Neural cell (in vitro differentiated cells): ENCODE measurements at regions not wholly inside any gene's neighbourhood (a gene's known extent, or its start where the extent isn't known, plus 50 kb on each side); places are given as distances from the start of the nearest gene placed in this dataset.

Source experiments
- H2AFZ ChIP-seq: fragments of 200-600, 300-800 bp; sonication (generic), shearing (Covaris generic); 2 replicates; pipeline ENCODE4 v1.6.0; 2014; ENCODE audit warnings: low read depth, mild to moderate bottlenecking, antibody characterized with exemption, low read length, moderate library complexity
- H3F3A ChIP-seq: fragments of 200-600 bp; shearing (Covaris generic); 2 replicates; pipeline ENCODE4 v1.6.1; 2016; ENCODE audit warnings: mild to moderate bottlenecking, moderate library complexity, mixed read lengths, antibody characterized with exemption, low read length; ENCODE audit not compliant: insufficient read depth, poor library complexity, severe bottlenecking
- H3K27ac ChIP-seq: fragments of 200-600, 300-800 bp; sonication (generic), shearing (Covaris generic); 2 replicates; pipeline ENCODE4 v1.5.1; 2014; ENCODE audit warnings: mild to moderate bottlenecking, low read length, moderate library complexity
- H3K27me3 ChIP-seq: fragments of 300-800, 200-600 bp; sonication (generic), shearing (Covaris generic); 2 replicates; pipeline ENCODE4 v1.6.0; 2014; ENCODE audit warnings: mild to moderate bottlenecking, low read depth, low read length, moderate library complexity; ENCODE audit not compliant: insufficient read depth
- H3K36me3 ChIP-seq: fragments of 300-800, 200-600 bp; sonication (generic), shearing (Covaris generic); 2 replicates; pipeline ENCODE4 v1.5.1; 2014; ENCODE audit warnings: mild to moderate bottlenecking, antibody characterized with exemption, low read length, moderate library complexity; ENCODE audit not compliant: insufficient read depth
- H3K4me2 ChIP-seq: fragments of 300-800, 200-600 bp; sonication (generic), shearing (Covaris generic); 2 replicates; pipeline ENCODE4 v1.6.0; 2014; ENCODE audit warnings: mild to moderate bottlenecking, low read length
- H3K4me3 ChIP-seq: fragments of 300-800, 200-600 bp; sonication (generic), shearing (Covaris generic); 2 replicates; pipeline ENCODE4 v1.5.1; 2014; ENCODE audit warnings: mild to moderate bottlenecking, low read length, moderate library complexity
- H3K79me2 ChIP-seq: fragments of 200-600 bp; shearing (Covaris generic); replicated peaks from 2 replicates; pipeline ENCODE4 v1.6.0; 2014; ENCODE audit warnings: mild to moderate bottlenecking, low read length, moderate library complexity; ENCODE audit not compliant: insufficient read depth
- H3K9ac ChIP-seq: fragments of 300-800, 200-600 bp; sonication (generic), shearing (Covaris generic); 2 replicates; pipeline ENCODE4 v1.6.1; 2016; ENCODE audit warnings: mild to moderate bottlenecking, low read length, mixed read lengths
- H3K9me2 ChIP-seq: fragments of 200-600 bp; shearing (Covaris generic); 2 replicates; pipeline ENCODE4 v1.6.1; 2016; ENCODE audit warnings: mild to moderate bottlenecking, low read length, mixed read lengths; ENCODE audit not compliant: insufficient read depth
- H3K9me3 ChIP-seq: fragments of 200-600, 300-800 bp; sonication (generic), shearing (Covaris generic); 2 replicates; pipeline ENCODE4 v1.6.1; 2016; ENCODE audit warnings: mild to moderate bottlenecking, mixed run types, low read length, moderate library complexity, mixed read lengths
- H4K20me1 ChIP-seq: fragments of 200-600 bp; shearing (Covaris generic); 2 replicates; pipeline ENCODE4 v1.6.1; 2016; ENCODE audit warnings: mild to moderate bottlenecking, mixed run types; ENCODE audit not compliant: insufficient read depth
- CTCF ChIP-seq: fragments of 450-650 bp; IDR thresholded peaks from 2 replicates; pipeline ENCODE4 v1.5.1; 2014; ENCODE audit warnings: antibody characterized with exemption, mild to moderate bottlenecking, moderate library complexity; ENCODE audit not compliant: poor library complexity, severe bottlenecking
- EP300 ChIP-seq: fragments of 450-650 bp; conservative IDR thresholded peaks from 2 replicates; pipeline ENCODE4 v1.6.1; 2014; ENCODE audit warnings: antibody characterized with exemption, mild to moderate bottlenecking, moderate library complexity; ENCODE audit not compliant: poor library complexity, severe bottlenecking
- EZH2 ChIP-seq: fragments of 200-600, 300-800 bp; shearing (Covaris generic), sonication (generic); IDR thresholded peaks from 2 replicates; pipeline ENCODE4 v1.6.1; 2014; ENCODE audit warnings: antibody characterized with exemption, low read length, borderline replicate concordance, mild to moderate bottlenecking; ENCODE audit not compliant: insufficient read depth, poor library complexity, severe bottlenecking
- MXI1 ChIP-seq: fragments of 450-650 bp; conservative IDR thresholded peaks from 2 replicates; pipeline ENCODE4 v1.6.1; 2014; ENCODE audit warnings: antibody characterized with exemption, mild to moderate bottlenecking; ENCODE audit not compliant: poor library complexity, severe bottlenecking
- POLR2AphosphoS5 ChIP-seq: IDR thresholded peaks from 2 replicates; pipeline ENCODE4 v1.6.1; 2012
- RAD21 ChIP-seq: fragments of 450-650 bp; conservative IDR thresholded peaks from 2 replicates; pipeline ENCODE4 v1.6.1; 2014; ENCODE audit warnings: antibody characterized with exemption, mild to moderate bottlenecking, moderate library complexity
- REST ChIP-seq: IDR thresholded peaks from 2 replicates; pipeline ENCODE4 v1.6.1; 2012; ENCODE audit warnings: borderline replicate concordance
- SMC3 ChIP-seq: fragments of 450-650 bp; conservative IDR thresholded peaks from 2 replicates; pipeline ENCODE4 v1.6.1; 2014; ENCODE audit warnings: antibody characterized with exemption, mild to moderate bottlenecking, moderate library complexity; ENCODE audit not compliant: poor library complexity
- TAF1 ChIP-seq: IDR thresholded peaks from 2 replicates; pipeline ENCODE4 v1.6.1; 2012; ENCODE audit warnings: low read depth

- H4K20me1 ChIP-seq = no peaks in the 10 kb centered on the region
- H3K27me3 ChIP-seq = peaks cover 2% of the 10 kb centered on the region
- H3K9me2 ChIP-seq = no peaks in the 10 kb centered on the region
- no peak overlapping the region for H2AFZ ChIP-seq
- H3F3A ChIP-seq = no peaks in the 10 kb centered on the region
- H3K79me2 ChIP-seq = no peaks in the 10 kb centered on the region
- H3K4me2 ChIP-seq = no peak overlapping the region
- H3K36me3 ChIP-seq = no peaks in the 10 kb centered on the region
- no peak overlapping the region for H3K4me3 ChIP-seq
- no peaks in the 10 kb centered on the region for H3K9me3 ChIP-seq
- no peak overlapping the region for H3K27ac ChIP-seq
- TF ChIP-seq REST = no peak
- TF ChIP-seq TAF1 = no peak
- no peak for TF ChIP-seq POLR2AphosphoS5
- no peak for TF ChIP-seq EP300
- TF ChIP-seq EZH2 = no peak
- no peak for TF ChIP-seq RAD21
- no peak for TF ChIP-seq SMC3
- TF ChIP-seq CTCF = no peak
- no peak overlapping the region for H3K9ac ChIP-seq
Observed at GRCh38 chr16:50997679-50998078, 153.4 kb downstream of the SALL1 start.

GRCh38 chr16:50996830-50997186, 154.3 kb downstream of the SALL1 start:
- Histone ChIP-seq H3K27me3 (peaks cover 2% of the 10 kb centered on the region), H2AFZ (no peak overlapping the region), H3K36me3 (no peaks in the 10 kb centered on the region), H3K9me3 (no peaks in the 10 kb centered on the region), H3K9ac (no peak overlapping the region), H3K9me2 (no peaks in the 10 kb centered on the region), H3K4me3 (no peak overlapping the region), H3F3A (no peaks in the 10 kb centered on the region), H4K20me1 (no peaks in the 10 kb centered on the region), H3K27ac (no peak overlapping the region), H3K4me2 (no peak overlapping the region), H3K79me2 (no peaks in the 10 kb centered on the region)
- TF ChIP-seq EZH2 (no peak), TAF1 (no peak), EP300 (no peak), CTCF (no peak), REST (no peak), RAD21 (no peak), SMC3 (no peak), POLR2AphosphoS5 (no peak), MXI1 (no peak)
